Activated CD8-positive, alpha-beta memory T cell treated with anti-CD3 and anti-CD28 coated beads for 36 hours (primary cell): ENCODE measurements at regions not wholly inside any gene's neighbourhood (a gene's known extent, or its start where the extent isn't known, plus 50 kb on each side); places are given as distances from the start of the nearest gene placed in this dataset.

Experiments
- CTCF ChIA-PET: fragments of 350-600 bp; sonication (Branson Sonifier 250); formaldehyde crosslinking; loops from one replicate; lab custom pipeline; 2021; ENCODE audit warnings: antibody characterized with exemption; lab: Charles Lee
- POLR2A ChIA-PET: fragments of 350-600 bp; sonication (Branson Sonifier 250); formaldehyde crosslinking; loops from one replicate; lab custom pipeline; 2021; ENCODE audit warnings: antibody characterized with exemption; lab: Charles Lee

DNA sequence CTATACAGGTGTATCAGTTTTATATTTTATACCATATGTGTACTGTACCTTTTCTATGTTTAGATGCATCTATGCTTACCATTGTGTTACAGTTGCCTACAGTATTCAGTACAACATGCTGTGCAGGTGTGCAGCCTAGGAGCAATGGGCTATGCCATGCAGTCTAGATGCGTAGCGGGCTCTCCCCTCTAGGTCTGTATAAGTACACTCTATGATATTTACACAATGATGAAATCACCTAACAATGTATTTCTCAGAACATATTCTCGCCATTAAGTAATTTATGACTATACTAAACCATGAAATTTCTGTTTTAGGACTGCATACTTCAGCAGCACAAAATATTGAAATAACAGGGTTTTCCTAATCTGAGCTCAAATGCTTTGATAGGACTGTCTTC lies 179.6 kb downstream of the RFC3 start:
- ChIA-PET CTCF (no interaction called here), POLR2A (no interaction called here)

DNA sequence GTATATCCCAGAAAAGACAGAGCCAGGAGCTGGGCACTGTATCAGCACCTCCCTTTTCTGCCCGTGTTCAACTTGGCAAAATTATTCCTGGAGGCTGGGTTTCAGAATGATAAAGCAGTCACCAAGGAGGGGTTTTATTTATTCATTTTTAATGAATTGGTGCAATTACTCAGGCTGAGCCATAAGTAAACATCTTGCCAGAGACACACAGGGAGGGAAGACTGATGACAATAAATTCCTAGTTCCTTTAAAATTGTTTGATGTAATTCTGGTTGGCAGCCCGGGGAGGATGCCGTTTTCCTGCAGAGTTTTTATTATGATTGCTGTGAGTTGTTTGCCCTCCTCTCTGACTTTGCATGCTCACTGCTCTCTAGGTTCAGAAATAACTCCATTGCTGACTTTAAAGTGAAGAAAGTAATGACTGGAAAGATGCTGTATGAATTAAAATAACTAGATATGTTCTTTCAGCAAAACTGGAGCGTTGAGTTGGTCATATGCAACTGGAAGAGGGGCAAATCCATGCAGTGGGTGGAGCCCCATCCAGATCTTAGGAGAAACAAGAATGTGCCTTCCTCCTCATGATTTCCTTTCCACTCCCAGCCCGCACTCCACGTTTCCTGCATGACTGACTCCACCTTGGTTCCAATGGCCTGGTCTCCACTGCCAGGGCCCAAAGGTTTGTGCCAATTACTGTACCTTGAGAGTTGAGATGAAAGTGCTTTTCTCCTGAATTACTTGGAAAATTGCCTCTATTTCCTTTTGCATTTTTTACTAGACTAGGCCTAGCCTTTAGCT lies 182.1 kb downstream of the RFC3 start:
- CTCF ChIA-PET: no interaction called here

DNA sequence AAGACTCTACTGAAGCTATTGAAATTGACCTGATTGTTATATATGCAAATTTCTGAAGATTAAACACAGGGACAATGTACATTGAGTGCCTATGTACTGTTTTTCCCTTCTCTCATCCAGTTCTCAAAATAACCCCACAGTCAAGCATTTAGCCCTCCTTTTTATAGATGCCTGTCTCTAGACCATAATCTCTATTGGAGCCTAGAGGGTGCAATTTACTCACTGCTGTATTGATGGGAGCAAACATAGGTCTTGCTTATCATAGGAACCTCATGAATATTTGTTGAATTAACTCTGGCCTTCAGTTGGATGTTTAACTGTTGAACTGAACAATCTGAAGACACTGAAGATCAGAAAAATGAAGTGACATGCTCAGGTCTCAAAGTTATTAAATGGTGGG lies 183.0 kb downstream of the RFC3 start:
- ChIA-PET POLR2A (no interaction called here), CTCF (no interaction called here)

More for the DNA sequence above, 182.1 kb downstream of the RFC3 start:
- POLR2A ChIA-PET: no interaction called here

DNA sequence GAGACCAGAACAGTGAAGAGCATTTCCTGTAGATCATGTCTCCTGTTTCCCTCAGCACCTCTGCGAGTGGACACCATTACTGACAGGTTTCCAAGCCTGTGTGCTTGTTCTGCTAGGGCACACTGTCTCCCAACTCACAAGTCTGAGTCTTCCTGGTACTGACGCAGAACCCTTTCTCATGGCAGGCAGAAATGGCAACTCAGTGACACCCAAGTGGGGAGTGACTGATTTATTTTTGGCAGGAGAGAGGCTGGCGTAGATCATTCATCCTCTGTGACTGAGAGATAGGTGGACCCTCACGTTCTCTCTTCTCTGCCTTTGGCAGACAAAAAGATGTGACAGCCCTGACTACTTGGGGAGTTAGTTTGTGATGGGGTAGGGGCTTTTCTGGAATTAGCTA lies 183.4 kb downstream of the RFC3 start:
- CTCF ChIA-PET: no interaction called here

DNA sequence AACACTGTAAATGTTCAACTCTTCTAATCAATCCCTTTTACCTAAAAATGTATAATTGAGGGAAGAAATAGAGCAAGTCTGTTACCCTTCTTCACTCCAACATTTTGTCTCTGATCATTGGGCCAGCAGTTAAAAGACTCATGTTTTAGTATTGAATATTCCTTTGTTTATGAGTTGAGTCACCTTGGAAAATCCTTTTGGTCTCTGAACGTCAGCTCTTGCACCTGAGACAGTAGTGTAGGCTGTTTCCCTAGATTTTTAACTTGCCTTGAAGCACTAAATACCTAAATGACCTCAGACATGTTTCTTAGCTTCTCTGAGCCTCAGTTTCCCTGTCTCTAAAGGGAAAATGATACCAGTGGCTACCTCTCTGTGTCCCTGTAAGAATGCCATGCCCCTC lies 184.2 kb downstream of the RFC3 start:
- ChIA-PET POLR2A (no interaction called here), CTCF (no interaction called here)

More for the DNA sequence above, 183.4 kb downstream of the RFC3 start:
- POLR2A ChIA-PET: no interaction called here

DNA sequence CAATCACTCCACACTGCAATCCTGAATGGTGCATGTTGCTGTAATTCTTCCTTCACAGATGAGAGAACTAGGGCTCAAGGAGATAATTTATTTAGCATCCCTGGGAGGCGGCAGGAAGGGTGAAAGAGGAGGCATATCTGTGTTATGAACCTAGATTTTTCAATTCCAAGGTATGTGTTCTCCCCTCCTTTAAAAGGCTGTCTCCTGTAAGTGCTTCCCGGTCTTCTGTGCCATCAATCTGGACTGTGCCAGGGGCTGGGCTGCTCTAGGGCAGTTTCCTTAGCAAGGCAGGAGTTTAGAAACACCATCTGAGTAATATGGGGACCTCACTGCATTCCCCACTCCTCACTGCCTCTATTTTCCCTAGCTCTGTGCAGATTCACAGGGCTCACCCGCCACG lies 185.0 kb downstream of the RFC3 start:
- CTCF ChIA-PET: no interaction called here
- POLR2A ChIA-PET: no interaction called here

DNA sequence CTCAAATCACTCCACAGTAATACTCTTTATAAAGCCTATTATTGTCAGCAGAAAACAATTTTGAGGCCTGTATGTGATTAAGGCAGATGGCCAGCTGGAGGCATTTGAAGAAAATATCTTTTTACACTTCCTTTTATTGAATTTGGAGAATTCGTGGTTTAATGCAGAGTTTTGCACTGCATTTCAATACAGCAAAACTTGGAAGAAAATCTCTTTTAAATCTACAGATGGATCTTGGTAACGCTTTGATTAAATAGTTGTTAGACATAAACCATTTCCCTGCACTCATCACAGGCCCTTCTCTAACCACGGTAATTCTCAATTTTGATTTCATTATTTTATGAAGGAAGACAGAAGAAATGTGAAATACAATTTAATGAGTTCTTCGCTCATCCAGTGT lies 185.7 kb downstream of the RFC3 start:
- POLR2A ChIA-PET: no interaction called here
- CTCF ChIA-PET: no interaction called here

DNA sequence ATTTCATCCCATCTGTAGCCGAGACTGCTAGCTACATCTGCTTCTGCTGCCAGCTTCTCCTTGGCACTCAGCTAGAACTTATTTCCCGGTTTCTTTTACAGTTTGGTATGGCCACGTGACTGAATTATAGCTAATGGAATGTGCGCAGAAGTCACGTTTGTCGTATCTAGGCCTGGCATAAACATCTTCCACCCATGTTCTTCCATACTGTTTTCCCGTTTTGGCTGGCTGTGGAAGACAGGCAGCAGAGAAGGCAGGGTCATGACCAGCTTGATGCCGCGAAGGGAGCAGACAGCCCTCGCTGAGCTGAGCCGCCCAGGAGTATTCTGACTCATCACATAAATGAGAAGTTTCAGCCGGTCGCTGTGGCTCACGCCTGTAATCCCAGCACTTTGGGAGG lies 186.7 kb downstream of the RFC3 start:
- ChIA-PET CTCF (no interaction called here), POLR2A (no interaction called here)

DNA sequence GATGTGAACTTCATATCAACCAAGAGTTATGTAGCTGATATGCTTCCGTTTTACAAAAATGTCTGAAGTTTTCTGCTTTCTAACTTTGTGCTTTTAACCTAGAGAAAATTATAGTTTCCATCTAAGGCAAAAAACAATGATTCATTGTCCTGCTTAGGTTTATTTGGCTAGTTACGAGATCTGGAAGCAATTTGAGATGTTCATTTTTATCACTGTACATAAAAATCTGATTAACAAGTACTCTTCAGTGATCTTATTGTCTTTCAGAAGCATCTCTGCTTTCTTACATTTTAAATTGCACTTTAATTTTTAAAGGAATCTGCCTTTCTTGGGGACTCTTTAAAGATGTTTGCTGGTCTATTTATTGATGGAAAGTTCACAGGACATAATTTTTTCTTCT lies 188.1 kb downstream of the RFC3 start:
- ChIA-PET POLR2A (no interaction called here), CTCF (no interaction called here)

DNA sequence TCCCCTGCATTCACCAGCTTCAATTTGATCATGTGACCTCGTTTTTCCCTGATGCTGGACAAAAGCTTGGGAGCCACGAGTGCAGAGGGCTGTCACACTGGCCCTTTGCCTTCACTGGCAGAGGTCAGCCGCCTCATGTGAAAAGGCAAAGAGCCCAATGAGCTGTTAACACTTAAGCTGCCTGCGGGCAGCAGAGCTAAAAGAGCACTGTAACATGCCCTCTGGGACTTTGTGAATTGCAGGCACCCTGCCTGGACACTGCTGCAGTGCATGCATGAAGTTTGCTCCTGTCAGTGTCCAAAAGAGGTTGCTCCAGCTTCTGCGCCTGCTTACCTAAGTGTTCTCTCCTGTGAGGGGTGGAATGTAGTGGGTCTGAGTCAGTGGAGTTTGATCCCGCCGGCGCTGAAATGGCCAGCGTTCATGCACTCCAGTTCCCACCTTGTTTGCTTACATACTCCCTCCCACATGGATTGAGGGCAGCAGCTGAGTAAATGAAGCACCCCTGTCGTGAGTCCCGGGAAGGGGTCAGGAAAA lies 193.7 kb downstream of the RFC3 start:
- ChIA-PET CTCF (no interaction called here), POLR2A (no interaction called here)

DNA sequence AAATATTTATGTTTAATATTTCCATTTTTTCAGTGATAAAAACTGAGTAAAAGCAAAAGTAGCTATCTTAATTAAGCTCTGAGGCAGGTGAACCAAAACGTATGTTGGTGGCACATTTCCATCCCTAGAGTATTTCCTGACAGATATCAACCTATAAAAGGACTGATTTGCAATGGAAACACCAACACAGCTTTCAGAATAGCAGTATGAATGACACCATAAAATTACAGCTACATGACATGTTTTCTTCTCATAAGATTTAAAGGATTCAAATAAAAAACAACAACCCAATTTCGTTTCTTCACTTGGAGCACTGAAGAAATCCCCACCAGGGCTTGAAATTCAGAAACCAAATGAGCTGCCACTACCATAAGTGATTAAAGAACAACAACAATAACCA lies 194.4 kb downstream of the RFC3 start:
- ChIA-PET POLR2A (no interaction called here), CTCF (no interaction called here)

DNA sequence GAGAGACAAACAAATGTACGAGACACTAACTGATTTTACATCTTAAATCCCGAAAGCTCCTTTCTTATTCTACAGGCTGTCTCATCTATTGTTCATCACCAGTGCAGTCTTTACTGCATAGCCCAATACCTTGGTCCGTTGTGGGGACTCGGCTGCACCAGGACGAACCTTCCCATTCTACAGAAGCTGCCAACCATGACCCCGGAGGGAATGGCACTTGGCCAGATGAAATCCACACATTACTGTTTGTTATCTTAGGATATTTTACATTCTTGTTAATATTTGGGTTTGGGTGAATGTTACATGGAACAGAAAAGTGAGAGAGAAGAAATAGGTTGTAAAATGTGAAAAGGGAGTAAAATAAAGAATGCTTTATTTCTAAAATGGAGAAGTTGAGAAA lies 195.1 kb downstream of the RFC3 start:
- POLR2A ChIA-PET: no interaction called here
- CTCF ChIA-PET: no interaction called here

DNA sequence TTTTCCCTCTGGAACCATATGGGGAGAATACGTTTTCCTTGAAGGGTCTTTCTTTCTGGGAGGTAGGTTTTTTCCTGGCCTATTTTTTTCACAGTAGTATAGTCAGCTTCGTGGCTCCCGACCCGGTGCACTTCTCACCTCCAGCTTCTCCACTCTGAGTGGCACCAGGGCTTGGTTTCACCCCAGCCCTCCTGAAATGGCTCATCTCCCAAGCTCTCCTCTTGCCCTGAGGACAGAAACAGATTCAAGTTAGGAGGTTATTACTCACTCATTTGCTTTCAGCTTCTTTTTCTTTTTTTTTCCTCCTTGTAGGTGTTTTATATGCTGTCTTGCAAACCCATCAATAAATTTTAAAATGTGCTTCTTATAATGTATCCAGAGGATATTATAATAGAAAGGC lies 199.3 kb downstream of the RFC3 start:
- ChIA-PET CTCF (no interaction called here), POLR2A (no interaction called here)

DNA sequence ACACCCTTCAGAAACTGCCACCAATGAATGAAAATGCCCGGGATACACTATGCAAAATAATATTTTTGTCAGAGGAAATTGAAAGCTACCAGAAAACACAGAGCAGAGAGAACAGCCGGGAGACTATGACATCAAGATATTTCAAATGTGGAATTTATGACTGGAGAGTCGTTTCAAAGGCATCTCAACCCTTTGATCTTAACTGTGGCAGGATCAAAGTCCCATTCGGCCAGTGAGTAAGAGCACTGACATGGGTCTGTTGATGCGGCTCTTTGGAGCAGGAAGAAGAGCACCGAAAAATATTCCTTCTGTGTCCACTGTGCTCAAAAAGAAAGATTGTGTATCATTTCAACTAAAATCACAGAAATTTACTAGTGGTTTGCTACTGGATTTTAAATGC lies 201.9 kb downstream of the RFC3 start:
- POLR2A ChIA-PET: no interaction called here
- CTCF ChIA-PET: no interaction called here

DNA sequence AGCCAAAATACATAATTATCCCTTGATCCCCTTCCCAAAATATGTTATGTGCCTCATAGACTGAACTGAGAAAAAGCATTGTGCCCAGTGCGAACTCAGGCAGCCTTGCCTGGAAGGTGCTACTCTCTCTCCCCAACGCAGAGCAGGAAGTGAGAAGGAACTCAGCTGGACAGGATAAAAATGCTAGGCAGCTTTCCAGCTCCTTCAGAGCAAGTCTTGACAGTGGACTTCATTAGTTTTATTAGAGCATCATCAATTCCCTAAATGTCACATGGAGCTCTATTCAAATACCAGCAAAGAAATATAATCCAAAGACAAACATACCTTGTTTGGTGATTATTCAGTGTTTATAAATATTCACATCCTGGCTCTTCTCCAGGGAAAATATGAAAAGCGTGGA lies 202.4 kb downstream of the RFC3 start:
- POLR2A ChIA-PET: no interaction called here
- CTCF ChIA-PET: no interaction called here

DNA sequence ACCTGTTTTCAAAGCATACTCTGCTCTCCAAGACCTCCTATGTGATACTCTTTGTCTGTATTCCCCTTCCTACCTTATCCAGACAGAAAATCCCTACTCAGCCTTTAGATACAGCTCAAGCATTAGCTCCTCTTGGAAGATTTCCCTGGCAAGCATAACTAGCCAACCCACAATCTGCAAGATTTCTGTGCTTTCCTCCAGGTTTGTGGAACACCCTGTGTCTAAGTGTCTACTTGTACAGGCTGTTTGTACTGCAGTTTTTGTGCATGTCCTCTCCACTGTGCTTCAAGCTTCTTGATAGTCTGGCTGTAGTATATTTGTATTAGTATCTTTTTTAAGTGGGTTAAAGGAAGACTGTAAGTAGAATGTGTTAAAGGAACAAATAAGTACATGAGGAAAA lies 203.7 kb downstream of the RFC3 start:
- POLR2A ChIA-PET: no interaction called here
- CTCF ChIA-PET: no interaction called here

DNA sequence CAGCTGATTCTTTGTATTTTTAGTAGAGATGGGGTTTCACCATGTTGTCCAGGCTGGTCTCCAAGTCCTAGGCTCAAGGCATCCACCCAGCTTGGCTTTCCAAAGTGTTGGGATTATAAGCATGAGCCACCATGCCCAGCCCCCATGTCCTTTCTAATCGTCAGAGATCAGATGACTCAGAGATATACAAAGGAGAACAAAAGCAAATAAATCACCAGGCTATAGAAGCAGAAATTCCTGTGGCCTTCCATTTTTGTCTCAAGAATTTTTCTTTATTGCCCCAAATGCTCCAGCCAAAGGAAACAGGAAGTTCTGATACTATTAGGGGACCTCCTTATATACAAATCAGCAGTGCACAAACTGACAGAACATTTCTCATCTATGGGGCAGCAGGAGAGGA lies 207.8 kb downstream of the RFC3 start:
- ChIA-PET CTCF (no interaction called here), POLR2A (no interaction called here)

DNA sequence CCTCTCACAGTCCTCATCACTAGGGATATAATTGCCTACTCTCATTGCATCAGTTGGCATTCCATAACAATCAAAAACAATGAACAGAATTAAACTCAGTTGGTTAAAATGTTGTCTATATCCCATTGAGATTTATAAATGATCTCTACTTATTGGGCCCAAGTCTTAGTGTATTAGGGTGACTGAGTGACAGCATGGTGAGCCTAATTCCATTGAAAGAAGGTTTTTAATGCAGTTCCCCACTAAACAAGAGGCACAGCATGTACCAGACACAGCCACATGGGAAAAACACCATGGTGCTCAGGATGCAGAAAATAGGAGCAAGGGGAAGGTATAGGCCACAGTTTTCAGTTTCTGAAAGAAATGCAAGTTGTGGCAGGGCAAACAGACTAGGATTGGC lies 208.4 kb downstream of the RFC3 start:
- POLR2A ChIA-PET: no interaction called here
- CTCF ChIA-PET: no interaction called here

DNA sequence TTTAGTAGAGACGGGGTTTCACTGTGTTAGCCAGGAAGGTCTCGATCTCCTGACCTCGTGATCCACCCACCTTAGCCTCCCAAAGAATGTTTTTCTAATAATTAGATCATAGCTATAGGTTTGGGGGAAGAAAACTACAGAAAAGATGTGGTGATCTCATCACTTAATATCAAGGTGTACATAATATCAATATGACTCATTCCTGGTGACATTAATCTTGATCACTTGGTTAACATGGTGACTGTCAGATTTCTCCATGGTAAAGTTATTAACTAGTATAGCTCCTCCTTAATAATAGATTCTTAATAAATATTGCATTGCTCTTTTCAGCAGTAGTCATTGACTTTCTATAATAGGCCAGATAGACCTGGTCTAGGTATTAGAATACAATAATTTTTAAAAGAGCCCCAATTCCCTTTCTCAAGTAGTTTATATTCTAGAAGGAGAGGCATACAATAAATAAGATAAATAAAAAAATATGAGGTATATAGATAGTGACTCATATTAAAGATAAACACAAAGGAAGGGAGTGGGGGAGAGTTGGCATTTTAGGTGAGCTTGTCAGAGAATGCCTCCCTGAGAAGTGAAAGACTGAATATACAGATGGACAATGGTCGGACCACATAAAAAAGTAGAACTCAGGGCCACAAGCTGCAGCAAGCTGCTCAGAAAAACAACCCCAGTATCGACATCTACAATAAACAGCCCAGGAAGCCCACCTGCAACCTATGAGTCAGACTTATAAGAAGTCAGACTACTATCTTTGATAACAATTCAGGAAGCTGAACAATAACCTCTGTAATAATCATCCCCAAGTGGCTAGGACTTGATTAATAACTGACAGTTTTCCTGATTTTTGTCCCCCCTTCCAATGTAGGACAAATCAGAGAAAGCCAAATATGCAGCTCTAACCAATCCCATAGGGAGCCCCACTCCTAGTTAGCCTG lies 210.8 kb downstream of the RFC3 start:
- ChIA-PET POLR2A (no interaction called here), CTCF (no interaction called here)

DNA sequence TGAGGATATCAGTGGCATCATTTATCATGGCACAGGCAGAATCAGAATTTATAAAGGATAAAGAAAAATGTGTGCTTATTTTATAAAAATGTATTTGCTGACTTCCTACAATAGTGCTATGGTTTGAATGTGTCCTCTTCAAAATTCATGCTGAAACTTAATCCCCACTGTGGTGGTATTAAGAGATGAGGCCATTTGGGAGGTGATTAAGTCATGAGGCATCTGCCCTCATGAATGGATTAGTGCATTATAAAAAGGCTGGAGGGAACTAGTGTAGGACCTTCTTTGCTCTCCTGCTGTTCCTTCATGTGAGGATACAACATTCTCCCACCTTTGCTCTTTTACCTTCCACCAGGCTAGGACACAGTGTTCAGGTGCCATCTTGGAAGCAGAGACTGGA lies 212.8 kb downstream of the RFC3 start:
- CTCF ChIA-PET: no interaction called here
- POLR2A ChIA-PET: no interaction called here

DNA sequence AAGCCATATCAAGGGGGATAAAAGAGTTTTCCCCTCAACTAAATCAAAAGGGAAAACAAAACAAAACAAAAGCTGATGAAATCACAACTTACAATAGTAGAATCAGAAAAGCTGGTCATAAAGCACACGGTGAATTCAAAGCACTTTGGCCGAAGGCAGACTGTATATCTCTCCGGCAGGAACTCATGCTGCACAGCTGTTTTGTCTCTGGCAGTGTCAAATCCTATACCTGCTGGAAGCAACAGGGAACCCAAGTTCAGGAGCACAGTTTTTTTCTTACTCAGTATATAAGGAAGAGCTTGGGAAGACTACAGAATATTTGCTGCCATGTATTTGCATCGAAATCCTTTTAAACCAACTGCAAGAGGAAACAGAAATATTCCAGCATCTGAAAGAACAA lies 213.7 kb downstream of the RFC3 start:
- POLR2A ChIA-PET: no interaction called here
- CTCF ChIA-PET: no interaction called here
